HepG2 (cell line): ENCODE measurements at regions not wholly inside any gene's neighbourhood (a gene's known extent, or its start where the extent isn't known, plus 50 kb on each side); places are given as distances from the start of the nearest gene placed in this dataset.

Experiments used
- ATAC-seq: fragments of 200-7000 bp; cut with Tn5 transposase; 3 replicates; pipeline ENCODE4 v1.9.1; 2020; ENCODE audit warnings: mild to moderate bottlenecking, moderate library complexity
- BruUV-seq: library from RNA; stranded (reverse); fragments of 400-500 nt; replicated peaks from 2 replicates; lab custom pipeline; 2021; lab: Mats Ljungman, UMichigan
- CTCF ChIA-PET: fragments of 300-600 bp; formaldehyde crosslinking; extraction: SDS; loops from one replicate; lab custom pipeline; 2021; ENCODE audit warnings: low total read pairs, inconsistent platforms, low intra/inter-chr PET ratio; lab: Yijun Ruan, JAX
- POLR2A ChIA-PET: fragments of 350-600 bp; sonication (Branson Sonifier 250); formaldehyde crosslinking; loops from one replicate; lab custom pipeline; 2020; ENCODE audit warnings: antibody characterized with exemption, inconsistent platforms; lab: Yijun Ruan, JAX
- DNase-seq: peaks from one replicate; pipeline ENCODE4 v3.0.0-alpha.2; 2015; ENCODE audit warnings: low spot score
- FAIRE-seq: peaks from 3 replicates; lab custom pipeline; 2011; peaks lifted over from hg19 to GRCh38; lab: Jason Lieb, UNC
- H2AFZ ChIP-seq: one replicate; pipeline ENCODE4 v1.6.1; 2011; ENCODE audit warnings: low read length, inconsistent platforms
- H3K27ac ChIP-seq: fragments of 300-600 bp; 3 replicates; pipeline ENCODE4 v1.8.0; 2011; ENCODE audit warnings: mixed run types, mild to moderate bottlenecking, mixed read lengths, low read length, inconsistent platforms; ENCODE audit not compliant: insufficient read depth; ENCODE audit errors: extremely low read length
- H3K27me3 ChIP-seq, 2 experiments: fragments of 200-600 bp in 1 of 2; 2 replicates in 1 of 2; 3 replicates in 1 of 2; pipeline versions ENCODE4 v1.6.0 to v1.8.0; 2011; ENCODE audit warnings: low read length in 2 of 2, mild to moderate bottlenecking in 2 of 2, moderate library complexity in 2 of 2, inconsistent platforms in 1 of 2; ENCODE audit not compliant: insufficient read depth in 2 of 2, control insufficient read depth in 1 of 2
- H3K36me3 ChIP-seq, 2 experiments: fragments of 200-600 bp in 1 of 2; replicated peaks in 1 of 2; 2 replicates in 1 of 2; 3 replicates in 1 of 2; pipeline versions ENCODE4 v1.5.1 to v1.8.0; 2011; ENCODE audit warnings: low read length in 2 of 2, inconsistent platforms in 1 of 2; ENCODE audit not compliant: insufficient read depth in 2 of 2, control insufficient read depth in 1 of 2
- H3K4me1 ChIP-seq: 2 replicates; pipeline ENCODE4 v1.5.1; 2012; ENCODE audit warnings: low read length, inconsistent platforms; ENCODE audit not compliant: insufficient read depth
- H3K4me2 ChIP-seq: 2 replicates; pipeline ENCODE4 v1.6.0; 2011; ENCODE audit warnings: low read depth, low read length, inconsistent platforms
- H3K4me3 ChIP-seq, 3 experiments: fragments of 200-600 bp in 1 of 3; sonication (generic), shearing (Covaris generic) in 1 of 3; replicated peaks in 1 of 3; 2 replicates each; pipeline ENCODE4 v1.5.1; 2011 to 2016; ENCODE audit warnings: low read length in 3 of 3, inconsistent platforms in 2 of 3, low read depth in 2 of 3, mild to moderate bottlenecking in 2 of 3, control low read depth in 1 of 3, mixed read lengths in 1 of 3; ENCODE audit not compliant: insufficient read depth in 1 of 3
- H3K79me2 ChIP-seq: one replicate; pipeline ENCODE4 v1.6.1; 2011; ENCODE audit warnings: low read length, inconsistent platforms; ENCODE audit not compliant: insufficient read depth
- H3K9ac ChIP-seq: 2 replicates; pipeline ENCODE4 v1.6.0; 2011; ENCODE audit warnings: mild to moderate bottlenecking, low read depth, low read length, inconsistent platforms; ENCODE audit not compliant: insufficient read depth
- H3K9me3 ChIP-seq: 2 replicates; pipeline ENCODE4 v1.5.1; 2012; ENCODE audit warnings: mild to moderate bottlenecking, low read length
- H4K20me1 ChIP-seq: 2 replicates; pipeline ENCODE4 v1.6.0; 2011; ENCODE audit warnings: inconsistent platforms, mild to moderate bottlenecking, low read length, moderate library complexity; ENCODE audit not compliant: insufficient read depth
- AGO2 ChIP-seq: fragments of 200-400 bp; formaldehyde crosslinking; optimal IDR thresholded peaks from 2 replicates; pipeline ENCODE3; 2017; ENCODE audit warnings: mild to moderate bottlenecking, low read depth, low read length, moderate library complexity
- FOXA1 ChIP-seq, 2 experiments: fragments of 450-650 bp in 1 of 2; sonication (generic) in 1 of 2; formaldehyde crosslinking in 1 of 2; IDR thresholded peaks; 2 replicates each; pipeline versions ENCODE4 v1.4.0 to v1.6.1; 2016 to 2020; ENCODE audit warnings: missing genetic modification reagents in 1 of 2
- HDAC2 ChIP-seq: sonication (generic); formaldehyde crosslinking; IDR thresholded peaks from 2 replicates; pipeline ENCODE4 v1.4.0; 2020; ENCODE audit warnings: missing genetic modification reagents
- SMAD1 ChIP-seq: sonication (generic); formaldehyde crosslinking; IDR thresholded peaks from 2 replicates; pipeline ENCODE4 v1.4.0; 2020; ENCODE audit warnings: missing genetic modification reagents, low read depth, mild to moderate bottlenecking, borderline replicate concordance
- ZSCAN29 ChIP-seq: sonication (generic); formaldehyde crosslinking; conservative IDR thresholded peaks from 2 replicates; pipeline ENCODE4 v1.4.0; 2020; ENCODE audit warnings: mild to moderate bottlenecking, missing genetic modification reagents
- WGBS: methylation state at CpG from one replicate; pipeline ENCODE4 v1.1.6; 2017; ENCODE audit warnings: low lambda C conversion rate; 5-methylcytosine and 5-hydroxymethylcytosine counted together
- in situ Hi-C: cut with HindIII; loops from 2 replicates; pipeline ENCODE4 v1.10.0; 2017; ENCODE audit warnings: low pct_unique_long_range_greater_than_20kb; ENCODE audit not compliant: extremely low pct_ligation_motif_present
- intact Hi-C: fragments of 100-400 bp; cut with micrococcal nuclease; formaldehyde crosslinking; loops from one replicate; pipeline ENCODE4 v1.10.0; 2022; ENCODE audit not compliant: unreplicated experiment
- TF ChIP-seq, protein P1 (sequence below): sonication (generic); formaldehyde crosslinking; IDR thresholded peaks from 2 replicates; pipeline ENCODE4 v1.5.1; 2020; ENCODE audit warnings: mild to moderate bottlenecking, missing genetic modification reagents, moderate library complexity
- TF ChIP-seq, protein P2 (sequence below): sonication (generic); formaldehyde crosslinking; IDR thresholded peaks from 2 replicates; pipeline ENCODE4 v1.8.0; 2022; ENCODE audit warnings: mild to moderate bottlenecking, missing genetic modification reagents, borderline replicate concordance

DNA sequence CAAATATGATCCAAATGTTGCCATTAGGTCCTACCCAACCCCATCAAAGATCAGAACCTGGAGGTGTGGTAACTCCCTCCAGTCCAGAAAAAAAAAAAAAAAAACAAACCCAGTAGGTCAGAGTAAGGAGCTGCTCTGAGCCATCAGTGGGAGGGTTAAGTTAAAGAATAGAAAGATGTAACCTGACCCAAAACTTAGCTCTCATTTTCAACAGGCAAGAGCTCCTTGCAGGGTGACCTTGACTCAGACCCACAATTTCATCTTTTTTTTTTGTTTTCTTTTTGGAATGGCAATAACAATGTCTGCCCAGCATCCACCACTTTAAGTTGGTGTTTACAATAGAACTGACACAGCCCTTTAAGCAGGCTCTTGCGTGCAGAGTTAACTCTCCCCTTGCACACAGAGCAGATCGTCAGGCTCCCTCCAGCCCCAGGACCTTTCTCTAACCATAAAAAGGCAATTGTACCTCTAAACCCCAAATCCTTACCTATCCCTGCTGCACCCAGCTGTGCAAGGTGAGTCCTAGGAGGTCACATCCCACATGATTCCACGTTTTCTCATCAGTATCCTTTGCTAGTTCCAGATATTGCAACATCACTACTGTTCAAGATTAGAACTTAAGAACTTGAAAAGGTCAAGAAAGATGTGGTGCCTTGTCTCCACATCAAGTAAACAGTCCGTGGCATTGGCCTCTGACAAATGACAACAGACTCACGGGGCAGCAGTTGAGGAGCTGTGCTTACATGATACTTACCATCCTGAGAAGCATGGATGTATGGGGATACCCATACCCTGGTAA is 178.6 kb upstream of the EEA1 start (continued):
- TF ChIP-seq, protein P1, sequence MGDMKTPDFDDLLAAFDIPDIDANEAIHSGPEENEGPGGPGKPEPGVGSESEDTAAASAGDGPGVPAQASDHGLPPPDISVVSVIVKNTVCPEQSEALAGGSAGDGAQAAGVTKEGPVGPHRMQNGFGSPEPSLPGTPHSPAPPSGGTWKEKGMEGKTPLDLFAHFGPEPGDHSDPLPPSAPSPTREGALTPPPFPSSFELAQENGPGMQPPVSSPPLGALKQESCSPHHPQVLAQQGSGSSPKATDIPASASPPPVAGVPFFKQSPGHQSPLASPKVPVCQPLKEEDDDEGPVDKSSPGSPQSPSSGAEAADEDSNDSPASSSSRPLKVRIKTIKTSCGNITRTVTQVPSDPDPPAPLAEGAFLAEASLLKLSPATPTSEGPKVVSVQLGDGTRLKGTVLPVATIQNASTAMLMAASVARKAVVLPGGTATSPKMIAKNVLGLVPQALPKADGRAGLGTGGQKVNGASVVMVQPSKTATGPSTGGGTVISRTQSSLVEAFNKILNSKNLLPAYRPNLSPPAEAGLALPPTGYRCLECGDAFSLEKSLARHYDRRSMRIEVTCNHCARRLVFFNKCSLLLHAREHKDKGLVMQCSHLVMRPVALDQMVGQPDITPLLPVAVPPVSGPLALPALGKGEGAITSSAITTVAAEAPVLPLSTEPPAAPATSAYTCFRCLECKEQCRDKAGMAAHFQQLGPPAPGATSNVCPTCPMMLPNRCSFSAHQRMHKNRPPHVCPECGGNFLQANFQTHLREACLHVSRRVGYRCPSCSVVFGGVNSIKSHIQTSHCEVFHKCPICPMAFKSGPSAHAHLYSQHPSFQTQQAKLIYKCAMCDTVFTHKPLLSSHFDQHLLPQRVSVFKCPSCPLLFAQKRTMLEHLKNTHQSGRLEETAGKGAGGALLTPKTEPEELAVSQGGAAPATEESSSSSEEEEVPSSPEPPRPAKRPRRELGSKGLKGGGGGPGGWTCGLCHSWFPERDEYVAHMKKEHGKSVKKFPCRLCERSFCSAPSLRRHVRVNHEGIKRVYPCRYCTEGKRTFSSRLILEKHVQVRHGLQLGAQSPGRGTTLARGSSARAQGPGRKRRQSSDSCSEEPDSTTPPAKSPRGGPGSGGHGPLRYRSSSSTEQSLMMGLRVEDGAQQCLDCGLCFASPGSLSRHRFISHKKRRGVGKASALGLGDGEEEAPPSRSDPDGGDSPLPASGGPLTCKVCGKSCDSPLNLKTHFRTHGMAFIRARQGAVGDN (CRISPR knock-in tag), result no peak
- TF ChIP-seq HDAC2, result peak; percentile 34; the same call in 1 of the 2 replicates
- no peak for TF ChIP-seq AGO2
- no peak for TF ChIP-seq SMAD1 (CRISPR knock-in tag)
- TF ChIP-seq FOXA1 (IDR thresholded peaks at IDR 0.05), result no peak
- TF ChIP-seq FOXA1 (CRISPR knock-in tag; IDR thresholded peaks at IDR 0.05), result peak; percentile 43; the same call in 1 of the 2 replicates
- no peak for TF ChIP-seq ZSCAN29

DNA sequence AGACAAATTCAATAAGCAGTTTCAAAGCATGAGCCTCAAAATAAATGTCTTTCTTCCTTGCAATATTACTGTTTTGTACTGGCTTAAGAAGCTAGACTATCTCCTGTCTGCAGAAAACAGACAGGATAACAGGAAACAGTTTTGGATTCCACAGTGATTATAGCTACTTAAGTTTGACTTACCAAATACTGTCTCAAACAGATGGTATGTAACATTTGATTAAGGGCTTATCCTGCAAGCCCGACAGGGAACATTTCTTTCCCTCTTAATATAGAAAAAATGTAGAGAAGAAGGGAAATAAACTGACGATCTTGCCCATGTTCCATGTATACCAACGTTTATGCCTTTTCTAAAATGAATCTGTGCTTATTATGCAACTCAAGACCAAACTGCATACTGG is 179.9 kb upstream of the EEA1 start:
- H3K4me2 ChIP-seq, result no peak overlapping the region

More for the DNA sequence above, 179.9 kb upstream of the EEA1 start:
- H3K4me3 ChIP-seq, result no peak overlapping the region
- H3K27me3 ChIP-seq, result no peaks in the 10 kb centered on the region
- intact Hi-C loops, result no loop called here
- H4K20me1 ChIP-seq, result no peaks in the 10 kb centered on the region
- peaks cover 59% of the 10 kb centered on the region for H3K4me1 ChIP-seq
- TF ChIP-seq, protein P2, sequence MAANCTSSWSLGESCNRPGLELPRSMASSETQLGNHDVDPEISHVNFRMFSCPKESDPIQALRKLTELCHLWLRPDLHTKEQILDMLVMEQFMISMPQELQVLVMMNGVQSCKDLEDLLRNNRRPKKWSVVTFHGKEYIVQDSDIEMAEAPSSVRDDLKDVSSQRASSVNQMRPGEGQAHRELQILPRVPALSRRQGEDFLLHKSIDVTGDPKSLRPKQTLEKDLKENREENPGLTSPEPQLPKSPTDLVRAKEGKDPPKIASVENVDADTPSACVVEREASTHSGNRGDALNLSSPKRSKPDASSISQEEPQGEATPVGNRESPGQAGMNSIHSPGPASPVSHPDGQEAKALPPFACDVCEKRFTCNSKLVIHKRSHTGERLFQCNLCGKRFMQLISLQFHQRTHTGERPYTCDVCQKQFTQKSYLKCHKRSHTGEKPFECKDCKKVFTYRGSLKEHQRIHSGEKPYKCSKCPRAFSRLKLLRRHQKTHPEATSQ (CRISPR knock-in tag), result no peak
- H3K27ac ChIP-seq, result no peak overlapping the region
- ChIA-PET POLR2A (interaction anchor here (0.9 kb wide), 1 partner anchor 14 kb away, joined by 3 read pairs; no protein-coding TSS in a partner anchor), CTCF (no interaction called here)
- no peaks in the 10 kb centered on the region for H3K36me3 ChIP-seq
- in situ Hi-C loops, result no loop called here
- H3K79me2 ChIP-seq, result no peaks in the 10 kb centered on the region
- FAIRE-seq, result peak; percentile 21
- 88% methylated on average over 3 of the region's 3 CpGs for WGBS
- no peak for ATAC-seq
- H3K9ac ChIP-seq, result no peak overlapping the region
- H2AFZ ChIP-seq, result no peak overlapping the region
- no peak for DNase-seq
- H3K9me3 ChIP-seq, result no peaks in the 10 kb centered on the region
- BruUV-seq, result no TSS peak
